CD8-positive, alpha-beta memory T cell (primary cell): ENCODE measurements at regions not wholly inside any gene's neighbourhood (a gene's known extent, or its start where the extent isn't known, plus 50 kb on each side); places are given as distances from the start of the nearest gene placed in this dataset.
"Not testable (repeated sequence)": the region's sequence is repeated elsewhere in the genome, so short reads cannot be mapped to it uniquely, and the experiment has no call there.

Experiments used
- CTCF ChIA-PET: fragments of 350-600 bp; sonication (Branson Sonifier 250); formaldehyde crosslinking; loops from one replicate; lab custom pipeline; 2021; ENCODE audit warnings: antibody characterized with exemption; lab: Charles Lee
- POLR2A ChIA-PET: fragments of 350-600 bp; sonication (Branson Sonifier 250); formaldehyde crosslinking; loops from one replicate; lab custom pipeline; 2021; ENCODE audit warnings: antibody characterized with exemption; lab: Charles Lee
- DNase-seq, 5 donors: peaks; one replicate each; pipeline versions ENCODE4 v3.0.0 to v3.0.0-alpha.2; 2020 to 2022; ENCODE audit warnings: mixed read lengths in 1 of 5
- H3K27ac ChIP-seq: one replicate; pipeline ENCODE4 v1.7.0; 2013; ENCODE audit warnings: low read depth, mild to moderate bottlenecking, low read length, moderate library complexity
- H3K27me3 ChIP-seq: 2 replicates; pipeline ENCODE4 v1.7.0; 2013; ENCODE audit warnings: low read length, mild to moderate bottlenecking; ENCODE audit not compliant: insufficient read depth, poor library complexity, severe bottlenecking
- H3K36me3 ChIP-seq: 2 replicates; pipeline ENCODE4 v1.7.0; 2013; ENCODE audit warnings: mild to moderate bottlenecking, low read length, moderate library complexity; ENCODE audit not compliant: insufficient read depth
- H3K4me1 ChIP-seq: 2 replicates; pipeline ENCODE4 v1.7.0; 2013; ENCODE audit warnings: mild to moderate bottlenecking, low read length, moderate library complexity; ENCODE audit not compliant: insufficient read depth
- H3K4me3 ChIP-seq: 2 replicates; pipeline ENCODE4 v1.7.0; 2013; ENCODE audit warnings: mild to moderate bottlenecking, low read length
- H3K9me3 ChIP-seq: 2 replicates; pipeline ENCODE4 v1.7.0; 2013; ENCODE audit warnings: mild to moderate bottlenecking, low read length
- H3K27ac Mint-ChIP-seq, 8 donors: one replicate each; pipeline ENCODE4 v1.8.0; 2020 to 2021; ENCODE audit warnings: mixed read lengths in 8 of 8, mild to moderate bottlenecking in 6 of 8, inconsistent platforms in 3 of 8, moderate library complexity in 3 of 8
- H3K27me3 Mint-ChIP-seq, 2 donors: one replicate each; pipeline ENCODE4 v1.8.0; 2020 to 2021; ENCODE audit warnings: mixed read lengths in 2 of 2, mild to moderate bottlenecking in 1 of 2, moderate library complexity in 1 of 2
- H3K36me3 Mint-ChIP-seq, 3 donors: one replicate each; pipeline ENCODE4 v1.8.0; 2020 to 2021; ENCODE audit warnings: mixed read lengths in 3 of 3, inconsistent platforms in 1 of 3, mild to moderate bottlenecking in 1 of 3
- H3K4me1 Mint-ChIP-seq, 3 donors: one replicate each; pipeline ENCODE4 v1.8.0; 2020 to 2021; ENCODE audit warnings: mixed read lengths in 3 of 3, inconsistent platforms in 1 of 3, mild to moderate bottlenecking in 1 of 3
- H3K4me3 Mint-ChIP-seq, 7 donors: one replicate each; pipeline ENCODE4 v1.8.0; 2020 to 2021; ENCODE audit warnings: mixed read lengths in 7 of 7, mild to moderate bottlenecking in 6 of 7, moderate library complexity in 4 of 7, inconsistent platforms in 2 of 7
- H3K9me3 Mint-ChIP-seq, 5 donors: one replicate each; pipeline ENCODE4 v1.8.0; 2020 to 2022; ENCODE audit warnings: mixed read lengths in 5 of 5, mild to moderate bottlenecking in 3 of 5, moderate library complexity in 2 of 5, inconsistent platforms in 1 of 5

GRCh38 chr14:43370565-43370896 lies 1136.6 kb downstream of the FSCB start:
- H3K9me3 ChIP-seq, POLR2A ChIA-PET, H3K27ac Mint-ChIP-seq, H3K4me1 ChIP-seq, H3K36me3 ChIP-seq, H3K4me1 Mint-ChIP-seq, H3K4me3 Mint-ChIP-seq, H3K27ac ChIP-seq, DNase-seq, H3K27me3 Mint-ChIP-seq, CTCF ChIA-PET, H3K27me3 ChIP-seq, H3K36me3 Mint-ChIP-seq, H3K4me3 ChIP-seq: not testable (repeated sequence)
- H3K9me3 Mint-ChIP-seq = peaks cover 0 to 20% (median 7%) of the 10 kb centered on the region in 5 donors

- ChIA-PET CTCF (no interaction called here), POLR2A (no interaction called here)
- H3K27ac Mint-ChIP-seq = no peak overlapping the region
These were observed 1137.1 kb downstream of the FSCB start for GRCh38 chr14:43369710-43370564.

GRCh38 chr14:43362586-43362985 lies 1144.5 kb downstream of the FSCB start:
- no peaks in the 10 kb centered on the region for H3K4me1 ChIP-seq
- Mint-ChIP-seq H3K27me3 (no peaks in the 10 kb centered on the region), H3K36me3 (no peaks in the 10 kb centered on the region), H3K9me3 (peaks cover 1 to 9% (median 6%) of the 10 kb centered on the region in 5 donors), H3K27ac (no peak overlapping the region), H3K4me3 (no peak overlapping the region), H3K4me1 (no peaks in the 10 kb centered on the region)
- no peak for DNase-seq
- H3K9me3 ChIP-seq = no peaks in the 10 kb centered on the region
- H3K4me3 ChIP-seq = no peak overlapping the region
- CTCF ChIA-PET = no interaction called here
- H3K27ac ChIP-seq = no peak overlapping the region
- POLR2A ChIA-PET = no interaction called here
- no peaks in the 10 kb centered on the region for H3K36me3 ChIP-seq
- H3K27me3 ChIP-seq = no peaks in the 10 kb centered on the region

More at GRCh38 chr14:43369710-43370564, 1137.1 kb downstream of the FSCB start:
- Histone ChIP-seq H3K4me1 (no peaks in the 10 kb centered on the region), H3K4me3 (no peak overlapping the region), H3K27ac (no peak overlapping the region), H3K36me3 (no peaks in the 10 kb centered on the region), H3K9me3 (no peaks in the 10 kb centered on the region), H3K27me3 (no peaks in the 10 kb centered on the region)
- Mint-ChIP-seq H3K4me3 (no peak overlapping the region), H3K36me3 (no peaks in the 10 kb centered on the region), H3K4me1 (no peaks in the 10 kb centered on the region), H3K9me3 (peaks cover 0 to 20% (median 7%) of the 10 kb centered on the region in 5 donors), H3K27me3 (peaks cover 0 to 2% of the 10 kb centered on the region in 2 donors)
- DNase-seq = no peak

GRCh38 chr14:43361751-43362150 lies 1145.3 kb downstream of the FSCB start:
- DNase-seq = no peak
- Mint-ChIP-seq H3K4me3 (no peak overlapping the region), H3K4me1 (no peaks in the 10 kb centered on the region), H3K9me3 (peaks cover 1 to 12% (median 7%) of the 10 kb centered on the region in 5 donors), H3K27me3 (no peaks in the 10 kb centered on the region), H3K36me3 (no peaks in the 10 kb centered on the region), H3K27ac (no peak overlapping the region)
- Histone ChIP-seq H3K4me1 (no peaks in the 10 kb centered on the region), H3K36me3 (no peaks in the 10 kb centered on the region), H3K27ac (no peak overlapping the region), H3K27me3 (no peaks in the 10 kb centered on the region), H3K4me3 (no peak overlapping the region), H3K9me3 (no peaks in the 10 kb centered on the region)
- POLR2A ChIA-PET = no interaction called here
- CTCF ChIA-PET = no interaction called here

GRCh38 chr14:43360239-43360638 lies 1146.8 kb downstream of the FSCB start:
- Mint-ChIP-seq H3K4me3 (no peak overlapping the region), H3K27me3 (no peaks in the 10 kb centered on the region), H3K9me3 (peaks cover 1 to 15% (median 3%) of the 10 kb centered on the region in 5 donors), H3K27ac (peak overlapping the region in 1 of 8 donors; percentile 26), H3K36me3 (no peaks in the 10 kb centered on the region), H3K4me1 (no peaks in the 10 kb centered on the region)
- no peaks in the 10 kb centered on the region for H3K9me3 ChIP-seq
- DNase-seq = no peak
- H3K4me1 ChIP-seq = no peaks in the 10 kb centered on the region
- H3K27me3 ChIP-seq = no peaks in the 10 kb centered on the region
- CTCF ChIA-PET = no interaction called here
- H3K36me3 ChIP-seq = no peaks in the 10 kb centered on the region
- no peak overlapping the region for H3K27ac ChIP-seq
- H3K4me3 ChIP-seq = no peak overlapping the region
- POLR2A ChIA-PET = no interaction called here

- no peaks in the 10 kb centered on the region for H3K4me1 ChIP-seq
- no peaks in the 10 kb centered on the region for H3K9me3 ChIP-seq
- ChIA-PET POLR2A (no interaction called here), CTCF (no interaction called here)
- no peak overlapping the region for H3K27ac ChIP-seq
- H3K27me3 Mint-ChIP-seq = no peaks in the 10 kb centered on the region
- no peaks in the 10 kb centered on the region for H3K27me3 ChIP-seq
- H3K9me3 Mint-ChIP-seq = peaks cover 1 to 16% (median 3%) of the 10 kb centered on the region in 5 donors
- no peak overlapping the region for H3K4me3 Mint-ChIP-seq
- no peaks in the 10 kb centered on the region for H3K4me1 Mint-ChIP-seq
- DNase-seq = no peak
- no peaks in the 10 kb centered on the region for H3K36me3 ChIP-seq
- no peak overlapping the region for H3K27ac Mint-ChIP-seq
- H3K36me3 Mint-ChIP-seq = no peaks in the 10 kb centered on the region
- no peak overlapping the region for H3K4me3 ChIP-seq
These were observed 1147.8 kb downstream of the FSCB start for GRCh38 chr14:43359317-43359716.

GRCh38 chr14:43356979-43357545 lies 1150.0 kb downstream of the FSCB start:
- no peaks in the 10 kb centered on the region for H3K9me3 ChIP-seq
- H3K36me3 Mint-ChIP-seq = no peaks in the 10 kb centered on the region
- CTCF ChIA-PET = no interaction called here
- no peak for DNase-seq
- H3K27ac Mint-ChIP-seq = no peak overlapping the region
- no peak overlapping the region for H3K4me3 Mint-ChIP-seq
- H3K4me1 Mint-ChIP-seq = no peaks in the 10 kb centered on the region
- POLR2A ChIA-PET = no interaction called here
- no peaks in the 10 kb centered on the region for H3K4me1 ChIP-seq
- no peak overlapping the region for H3K4me3 ChIP-seq
- no peak overlapping the region for H3K27ac ChIP-seq
- no peaks in the 10 kb centered on the region for H3K27me3 ChIP-seq
- peaks cover 0 to 20% (median 2%) of the 10 kb centered on the region in 5 donors for H3K9me3 Mint-ChIP-seq
- no peaks in the 10 kb centered on the region for H3K36me3 ChIP-seq
- H3K27me3 Mint-ChIP-seq = no peaks in the 10 kb centered on the region

GRCh38 chr14:43356382-43356781 lies 1150.7 kb downstream of the FSCB start:
- Mint-ChIP-seq H3K4me3 (no peak overlapping the region), H3K27ac (no peak overlapping the region), H3K27me3 (no peaks in the 10 kb centered on the region), H3K36me3 (no peaks in the 10 kb centered on the region), H3K4me1 (no peaks in the 10 kb centered on the region), H3K9me3 (peaks cover 0 to 17% (median 2%) of the 10 kb centered on the region in 5 donors)
- H3K36me3 ChIP-seq = no peaks in the 10 kb centered on the region
- H3K4me3 ChIP-seq = no peak overlapping the region
- no peak overlapping the region for H3K27ac ChIP-seq
- POLR2A ChIA-PET = no interaction called here
- H3K9me3 ChIP-seq = no peaks in the 10 kb centered on the region
- no peak for DNase-seq
- CTCF ChIA-PET = no interaction called here
- no peaks in the 10 kb centered on the region for H3K4me1 ChIP-seq
- H3K27me3 ChIP-seq = no peaks in the 10 kb centered on the region
